ENCODE measurements at regions not wholly inside any gene's neighbourhood (a gene's known extent, or its start where the extent isn't known, plus 50 kb on each side); places are given as distances from the start of the nearest gene placed in this dataset.

DNA sequence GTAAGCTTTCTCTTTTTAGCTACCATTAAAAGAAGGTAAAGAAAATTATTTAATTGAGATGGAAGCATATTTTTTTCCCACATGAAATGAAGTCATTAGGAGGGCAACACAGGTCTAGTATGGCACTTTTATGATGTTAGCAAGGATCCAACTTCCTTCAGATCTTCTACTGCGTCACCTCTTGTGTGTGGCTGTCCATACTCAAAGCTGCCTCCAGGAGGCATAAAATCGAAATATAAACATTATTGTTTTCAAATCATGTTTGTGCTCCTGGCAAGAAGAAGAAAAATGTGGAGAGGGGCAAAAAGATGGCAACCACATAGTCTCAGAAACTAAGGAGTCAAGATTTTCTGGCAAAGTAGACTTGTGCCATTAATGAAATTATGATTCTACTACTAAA is 791.7 kb upstream of the EPHA6 start:
- TF ChIP-seq GATA3 (IDR thresholded peaks at IDR 0.05; ENCODE audit: low read depth, low read length) (no peak), GATA2 (IDR thresholded peaks at IDR 0.05; ENCODE audit: low read depth, low read length) (no peak)

DNA sequence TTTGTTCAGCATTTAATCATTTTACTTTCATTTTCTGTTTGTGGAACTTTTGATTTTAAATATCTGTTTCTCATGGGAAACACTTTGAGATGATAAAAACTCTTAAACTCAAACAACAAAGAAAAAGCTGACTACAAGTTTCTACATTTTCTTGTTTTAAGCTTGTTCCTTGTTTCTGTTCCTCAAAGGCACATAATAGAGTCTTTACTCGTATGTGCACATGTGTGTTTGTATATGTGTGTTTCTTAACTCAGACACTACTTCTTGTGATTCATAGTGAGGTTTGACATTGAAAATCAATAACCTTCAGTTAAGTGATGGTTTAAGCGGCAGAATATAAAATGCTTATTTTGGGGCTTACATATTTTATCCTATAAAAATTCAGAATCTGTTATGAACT is 786.7 kb upstream of the EPHA6 start:
- TF ChIP-seq GATA2 (IDR thresholded peaks at IDR 0.05; ENCODE audit: low read depth, low read length) (no peak), GATA3 (IDR thresholded peaks at IDR 0.05; ENCODE audit: low read depth, low read length) (no peak)

GRCh38 chr3:96039632-96040031 is 774.8 kb upstream of the EPHA6 start:
- TF ChIP-seq GATA3 (IDR thresholded peaks at IDR 0.05; ENCODE audit: low read depth, low read length) (no peak), GATA2 (IDR thresholded peaks at IDR 0.05; ENCODE audit: low read depth, low read length) (no peak)

- TF ChIP-seq GATA2 (IDR thresholded peaks at IDR 0.05; ENCODE audit: low read depth, low read length): no peak
- TF ChIP-seq GATA3 (IDR thresholded peaks at IDR 0.05; ENCODE audit: low read depth, low read length): no peak
Measured at GRCh38 chr3:96059301-96059700, 755.1 kb upstream of the EPHA6 start.

DNA sequence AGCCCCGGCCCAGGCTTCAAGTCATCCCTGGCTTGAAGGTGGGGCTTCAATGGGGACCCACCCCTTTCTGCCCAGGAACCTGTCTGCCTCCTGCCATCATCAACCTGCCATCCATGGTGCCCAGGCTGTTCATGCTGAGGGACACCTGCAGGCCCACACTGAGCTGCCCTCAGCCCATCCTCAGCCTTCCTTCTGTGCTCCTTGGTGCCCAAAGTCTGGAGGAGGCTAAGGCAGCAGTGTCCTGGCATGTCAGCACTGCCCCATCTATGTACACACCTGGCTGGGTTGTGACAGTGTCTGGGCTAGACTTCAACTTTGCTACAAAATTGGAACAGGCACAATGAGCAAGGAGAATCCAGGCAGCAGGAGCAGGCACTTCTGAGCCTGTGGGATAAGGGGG is 745.3 kb upstream of the EPHA6 start:
- no peak for TF ChIP-seq GATA2 (IDR thresholded peaks at IDR 0.05; ENCODE audit: low read depth, low read length)

DNA sequence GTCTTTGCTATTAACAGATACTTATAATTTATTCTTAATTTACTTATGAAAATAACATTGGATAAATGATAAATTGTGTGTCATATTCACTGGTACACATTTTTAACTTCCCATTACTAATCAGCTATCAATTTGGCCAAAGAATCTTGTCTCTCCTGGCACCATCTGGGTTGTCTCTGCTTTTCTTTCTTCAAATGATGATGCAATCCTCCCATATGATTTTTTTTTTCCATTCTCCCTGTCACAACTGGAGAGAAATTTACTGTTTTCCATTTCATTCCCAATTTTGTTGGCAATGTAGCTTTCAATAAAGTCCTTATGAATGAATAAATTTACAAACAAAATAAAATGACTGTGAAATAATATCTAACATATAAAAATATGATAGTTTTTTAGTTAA is 743.7 kb upstream of the EPHA6 start:
- TF ChIP-seq GATA2 (IDR thresholded peaks at IDR 0.05; ENCODE audit: low read depth, low read length) (no peak), GATA3 (IDR thresholded peaks at IDR 0.05; ENCODE audit: low read depth, low read length) (no peak)

DNA sequence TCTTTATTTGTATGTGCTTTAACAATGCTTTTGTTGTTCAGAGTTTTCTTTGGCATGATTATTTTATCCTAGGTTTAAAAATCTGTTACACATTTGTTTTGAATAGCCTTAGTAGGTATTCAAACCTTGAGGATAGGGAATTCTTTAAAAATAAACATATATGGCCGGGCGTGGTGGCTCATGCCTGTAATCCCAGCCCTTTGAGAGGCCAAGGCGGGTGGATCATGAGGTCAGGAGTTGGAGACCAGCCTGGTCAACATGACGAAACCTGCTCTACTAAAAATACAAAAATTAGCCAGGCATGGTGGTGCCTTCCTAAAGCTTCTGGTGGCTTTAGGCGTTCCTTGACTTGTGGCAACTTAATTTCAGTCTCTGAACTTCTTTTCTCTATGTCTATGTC is 743.3 kb upstream of the EPHA6 start:
- TF ChIP-seq GATA3 (IDR thresholded peaks at IDR 0.05; ENCODE audit: low read depth, low read length) (no peak), GATA2 (IDR thresholded peaks at IDR 0.05; ENCODE audit: low read depth, low read length) (no peak)

DNA sequence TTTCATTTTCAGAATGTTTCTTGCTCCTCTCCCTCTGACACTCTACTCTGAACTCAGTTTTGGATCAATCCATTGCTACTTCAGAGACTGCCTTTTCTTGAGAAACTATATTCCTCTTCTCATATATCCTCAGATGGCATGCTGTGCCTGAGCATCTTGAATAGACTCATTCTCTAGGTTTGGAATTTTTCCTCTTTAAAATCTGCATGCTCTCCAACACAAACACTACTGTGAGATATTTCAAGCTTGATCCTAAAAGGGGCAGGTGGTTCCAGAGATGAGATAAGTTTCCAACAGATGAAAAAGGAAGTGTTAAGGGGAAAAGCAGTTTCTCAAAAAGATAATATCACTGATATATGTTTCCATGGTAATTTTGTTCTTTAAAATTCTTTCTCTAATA is 742.2 kb upstream of the EPHA6 start:
- TF ChIP-seq GATA3 (IDR thresholded peaks at IDR 0.05; ENCODE audit: low read depth, low read length) (no peak), GATA2 (IDR thresholded peaks at IDR 0.05; ENCODE audit: low read depth, low read length) (no peak)

GRCh38 chr3:96083610-96084009 is 730.8 kb upstream of the EPHA6 start:
- TF ChIP-seq GATA3 (IDR thresholded peaks at IDR 0.05; ENCODE audit: low read depth, low read length): no peak
- TF ChIP-seq GATA2 (IDR thresholded peaks at IDR 0.05; ENCODE audit: low read depth, low read length): no peak

DNA sequence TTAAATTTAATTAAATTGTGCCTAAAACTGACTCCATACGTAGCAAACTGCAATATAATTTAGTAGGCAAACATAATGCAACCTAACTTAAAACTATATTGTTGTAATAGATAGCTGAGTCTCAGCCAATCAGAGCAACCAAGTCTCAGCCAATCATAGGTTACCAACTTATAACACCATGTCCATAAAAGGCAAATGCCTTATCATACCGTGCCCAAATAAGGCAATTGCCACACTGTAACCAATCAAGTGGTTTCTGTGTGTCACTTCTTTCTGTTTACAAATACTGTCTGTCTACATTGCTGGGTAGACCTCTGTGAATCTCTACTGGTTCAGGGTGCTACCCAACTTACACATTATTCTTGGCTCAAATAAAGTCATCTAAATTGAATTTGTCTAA is 728.4 kb upstream of the EPHA6 start:
- TF ChIP-seq GATA2 (IDR thresholded peaks at IDR 0.05; ENCODE audit: low read depth, low read length) (no peak), GATA3 (IDR thresholded peaks at IDR 0.05; ENCODE audit: low read depth, low read length) (no peak)

- TF ChIP-seq GATA3 (IDR thresholded peaks at IDR 0.05; ENCODE audit: low read depth, low read length): no peak
Measured at GRCh38 chr3:96101006-96101560, 713.3 kb upstream of the EPHA6 start.

- TF ChIP-seq GATA2 (IDR thresholded peaks at IDR 0.05; ENCODE audit: low read depth, low read length): no peak
- no peak for TF ChIP-seq GATA3 (IDR thresholded peaks at IDR 0.05; ENCODE audit: low read depth, low read length)
Measured at GRCh38 chr3:96106701-96107100, 707.7 kb upstream of the EPHA6 start.
